Effector CD4-positive, alpha-beta T cell (primary cell): ENCODE measurements at regions not wholly inside any gene's neighbourhood (a gene's known extent, or its start where the extent isn't known, plus 50 kb on each side); places are given as distances from the start of the nearest gene placed in this dataset.
A peak's percentile ranks its signal among the peaks of the same experiment; 100 is the strongest.

Experiments used
- DNase-seq: peaks from one replicate; pipeline ENCODE4 v3.0.0-alpha.2; 2020

GRCh38 chr18:45169610-45170009 is 445.7 kb upstream of the SLC14A2 start:
- DNase-seq = no peak

GRCh38 chr18:45171679-45172191 is 443.5 kb upstream of the SLC14A2 start:
- no peak for DNase-seq

- DNase-seq = no peak
Measured at GRCh38 chr18:45173327-45173726, 441.9 kb upstream of the SLC14A2 start.

GRCh38 chr18:45173799-45174519 is 441.3 kb upstream of the SLC14A2 start:
- DNase-seq = no peak

GRCh38 chr18:45174629-45175136 is 440.6 kb upstream of the SLC14A2 start:
- no peak for DNase-seq

- no peak for DNase-seq
Measured at GRCh38 chr18:45175511-45175910, 439.8 kb upstream of the SLC14A2 start.

- DNase-seq = no peak
Measured at GRCh38 chr18:45186832-45187231, 428.4 kb upstream of the SLC14A2 start.

GRCh38 chr18:45191795-45192194 is 423.5 kb upstream of the SLC14A2 start:
- no peak for DNase-seq

- DNase-seq = no peak
Measured at GRCh38 chr18:45197526-45197970, 417.7 kb upstream of the SLC14A2 start.

- DNase-seq = no peak
Measured at GRCh38 chr18:45198526-45198925, 416.8 kb upstream of the SLC14A2 start.

- no peak for DNase-seq
Measured at GRCh38 chr18:45201029-45201428, 414.2 kb upstream of the SLC14A2 start.

GRCh38 chr18:45201489-45201888 is 413.8 kb upstream of the SLC14A2 start:
- no peak for DNase-seq

GRCh38 chr18:45202061-45202460 is 413.2 kb upstream of the SLC14A2 start:
- DNase-seq = no peak

GRCh38 chr18:45203677-45204076 is 411.6 kb upstream of the SLC14A2 start:
- no peak for DNase-seq

- no peak for DNase-seq
Measured at GRCh38 chr18:45207328-45207727, 407.9 kb upstream of the SLC14A2 start.

- DNase-seq = no peak
Measured at GRCh38 chr18:45208164-45208563, 407.1 kb upstream of the SLC14A2 start.

GRCh38 chr18:45212181-45213039 is 402.9 kb upstream of the SLC14A2 start:
- peak; percentile 49 for DNase-seq

- DNase-seq = no peak
Measured at GRCh38 chr18:45213040-45213333, 402.3 kb upstream of the SLC14A2 start.

GRCh38 chr18:45218436-45218835 is 396.8 kb upstream of the SLC14A2 start:
- DNase-seq = no peak

GRCh38 chr18:45221363-45221762 is 393.9 kb upstream of the SLC14A2 start:
- DNase-seq = no peak

GRCh38 chr18:45222180-45222579 is 393.1 kb upstream of the SLC14A2 start:
- DNase-seq = no peak

GRCh38 chr18:45227001-45227742 is 388.1 kb upstream of the SLC14A2 start:
- no peak for DNase-seq

- DNase-seq = no peak
Measured at GRCh38 chr18:45228796-45229388, 386.4 kb upstream of the SLC14A2 start.
